Upper lobe of left lung (tissue), 4 donors: ENCODE measurements at regions not wholly inside any gene's neighbourhood (a gene's known extent, or its start where the extent isn't known, plus 50 kb on each side); places are given as distances from the start of the nearest gene placed in this dataset.

Experiments used
- POLR2A ChIP-seq, 4 donors: fragments of 450-650 bp; IDR thresholded peaks; one replicate each; pipeline ENCODE4 v1.5.1; 2016 to 2017; ENCODE audit warnings: antibody characterized with exemption in 4 of 4, mild to moderate bottlenecking in 2 of 4
- POLR2AphosphoS5 ChIP-seq, 2 donors: sonication (generic); formaldehyde crosslinking; IDR thresholded peaks; one replicate each; pipeline ENCODE4 v1.5.1; 2017; ENCODE audit warnings: antibody characterized with exemption in 2 of 2
- TF ChIP-seq, protein P1 (sequence below), 6 experiments: fragments of 450-650 bp in 4 of 6; fragments of 200-600 bp in 2 of 6; sonication (generic) in 2 of 6; IDR thresholded peaks; one replicate each; pipeline ENCODE4 v1.5.1; 2016 to 2019; ENCODE audit warnings: antibody characterized with exemption in 6 of 6

DNA sequence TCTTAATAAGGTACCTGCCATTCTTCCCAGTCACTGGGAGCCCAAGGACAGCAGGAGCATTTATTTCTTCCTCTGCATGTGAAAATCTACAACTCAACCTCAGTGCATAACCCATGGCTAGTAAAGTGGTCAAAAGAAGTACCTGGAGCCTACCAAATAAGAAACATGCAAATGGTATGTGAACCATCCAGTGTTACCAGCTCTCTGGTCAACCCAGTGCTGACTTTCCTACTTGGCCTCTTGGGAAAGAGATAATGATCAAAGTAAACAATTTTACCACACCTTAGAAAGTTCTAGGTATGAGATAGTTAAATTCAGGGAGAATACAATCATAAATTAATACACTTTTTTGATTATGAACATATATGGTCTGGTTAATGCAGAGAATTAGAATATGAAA, 325.6 kb downstream of the ENC1 start:
- TF ChIP-seq, protein P1, sequence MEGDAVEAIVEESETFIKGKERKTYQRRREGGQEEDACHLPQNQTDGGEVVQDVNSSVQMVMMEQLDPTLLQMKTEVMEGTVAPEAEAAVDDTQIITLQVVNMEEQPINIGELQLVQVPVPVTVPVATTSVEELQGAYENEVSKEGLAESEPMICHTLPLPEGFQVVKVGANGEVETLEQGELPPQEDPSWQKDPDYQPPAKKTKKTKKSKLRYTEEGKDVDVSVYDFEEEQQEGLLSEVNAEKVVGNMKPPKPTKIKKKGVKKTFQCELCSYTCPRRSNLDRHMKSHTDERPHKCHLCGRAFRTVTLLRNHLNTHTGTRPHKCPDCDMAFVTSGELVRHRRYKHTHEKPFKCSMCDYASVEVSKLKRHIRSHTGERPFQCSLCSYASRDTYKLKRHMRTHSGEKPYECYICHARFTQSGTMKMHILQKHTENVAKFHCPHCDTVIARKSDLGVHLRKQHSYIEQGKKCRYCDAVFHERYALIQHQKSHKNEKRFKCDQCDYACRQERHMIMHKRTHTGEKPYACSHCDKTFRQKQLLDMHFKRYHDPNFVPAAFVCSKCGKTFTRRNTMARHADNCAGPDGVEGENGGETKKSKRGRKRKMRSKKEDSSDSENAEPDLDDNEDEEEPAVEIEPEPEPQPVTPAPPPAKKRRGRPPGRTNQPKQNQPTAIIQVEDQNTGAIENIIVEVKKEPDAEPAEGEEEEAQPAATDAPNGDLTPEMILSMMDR (IDR thresholded peaks at IDR 0.05) = no peak
- no peak for TF ChIP-seq POLR2AphosphoS5 (IDR thresholded peaks at IDR 0.05)
- TF ChIP-seq POLR2A (IDR thresholded peaks at IDR 0.05) = no peak
